ENCODE measurements at regions not wholly inside any gene's neighbourhood (a gene's known extent, or its start where the extent isn't known, plus 50 kb on each side); places are given as distances from the start of the nearest gene placed in this dataset.

DNA sequence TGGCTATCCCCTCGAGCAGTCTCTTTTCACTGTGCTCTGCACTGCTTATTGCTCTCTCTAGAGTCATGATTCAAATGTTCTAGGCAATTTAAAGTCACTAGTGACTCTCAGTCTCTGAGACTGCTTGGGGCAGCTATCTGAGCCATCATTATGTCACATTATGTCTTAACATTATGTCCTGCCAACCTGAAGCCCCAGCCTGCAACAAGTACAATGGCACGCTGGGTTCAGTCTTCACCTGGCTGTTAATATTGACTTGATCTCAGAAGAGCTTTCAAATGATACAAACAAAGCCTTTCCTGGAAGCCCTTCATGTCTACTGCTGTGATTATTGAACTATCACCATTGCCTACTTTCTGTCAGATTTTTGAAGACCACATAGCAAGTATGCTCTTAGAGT, 128.1 kb upstream of the GRM7 start:
- no peaks in the 10 kb centered on the region for H3K36me3 ChIP-seq (ENCODE audit: control insufficient read depth, insufficient read depth, low read length)
- no peaks in the 10 kb centered on the region for H3K27me3 ChIP-seq (ENCODE audit: control insufficient read depth, insufficient read depth, low read length)
- H3K9me3 ChIP-seq (ENCODE audit: control insufficient read depth, insufficient read depth, low read length) = no peaks in the 10 kb centered on the region
- H3K4me3 ChIP-seq (ENCODE audit: low read depth, low read length) = no peak overlapping the region
- DNase-seq (ENCODE audit: low read depth in 4 of 6, low spot score in 6 of 6) = peak in 1 of 6 donors; percentile 43
- H3K27ac ChIP-seq (ENCODE audit: low read depth, low read length) = no peak overlapping the region
- no peaks in the 10 kb centered on the region for H3K4me1 ChIP-seq (ENCODE audit: control insufficient read depth, insufficient read depth, low read length)
- 63% methylated on average over 1 of the region's 2 CpGs for WGBS (ENCODE audit: insufficient coverage)

DNA sequence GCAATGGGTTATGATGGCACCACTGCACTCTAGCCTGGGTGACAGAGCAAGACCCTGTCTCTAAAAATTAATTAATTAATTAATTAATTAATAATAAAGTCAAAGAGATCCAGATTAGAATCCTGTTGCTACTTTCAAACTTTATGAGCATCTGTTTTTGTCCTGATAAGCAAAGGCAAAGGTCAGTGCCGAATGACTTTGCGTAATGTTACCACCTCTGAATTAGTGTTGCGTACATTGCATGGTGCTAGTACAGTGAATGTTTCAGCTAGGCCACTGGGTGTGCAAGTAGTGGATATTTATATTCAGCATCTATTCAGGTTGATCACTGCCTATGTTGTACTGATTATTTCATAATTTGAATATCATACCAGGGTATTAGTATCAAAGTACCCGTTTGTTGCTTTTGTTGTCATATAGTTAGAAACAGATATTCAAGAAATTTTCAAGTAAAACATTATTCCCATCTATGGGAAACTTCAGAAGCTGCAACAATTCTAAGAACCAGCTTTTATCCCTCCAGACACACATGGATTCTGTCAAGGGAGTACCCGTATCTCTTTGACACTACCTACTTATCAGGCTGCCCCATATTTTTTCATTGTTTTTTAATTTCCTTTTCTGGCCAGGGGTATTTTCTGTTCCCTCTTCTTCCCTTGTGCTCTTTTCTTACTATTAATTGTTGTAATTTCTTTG, 127.1 kb upstream of the GRM7 start:
- 100% methylated on average over 1 of the region's 5 CpGs for WGBS (ENCODE audit: insufficient coverage)
- Histone ChIP-seq H3K27me3 (ENCODE audit: control insufficient read depth, insufficient read depth, low read length) (no peaks in the 10 kb centered on the region), H3K27ac (ENCODE audit: low read depth, low read length) (no peak overlapping the region), H3K36me3 (ENCODE audit: control insufficient read depth, insufficient read depth, low read length) (no peaks in the 10 kb centered on the region), H3K9me3 (ENCODE audit: control insufficient read depth, insufficient read depth, low read length) (no peaks in the 10 kb centered on the region), H3K4me1 (ENCODE audit: control insufficient read depth, insufficient read depth, low read length) (no peaks in the 10 kb centered on the region), H3K4me3 (ENCODE audit: low read depth, low read length) (no peak overlapping the region)
- DNase-seq (ENCODE audit: low read depth in 4 of 6, low spot score in 6 of 6) = no peak

DNA sequence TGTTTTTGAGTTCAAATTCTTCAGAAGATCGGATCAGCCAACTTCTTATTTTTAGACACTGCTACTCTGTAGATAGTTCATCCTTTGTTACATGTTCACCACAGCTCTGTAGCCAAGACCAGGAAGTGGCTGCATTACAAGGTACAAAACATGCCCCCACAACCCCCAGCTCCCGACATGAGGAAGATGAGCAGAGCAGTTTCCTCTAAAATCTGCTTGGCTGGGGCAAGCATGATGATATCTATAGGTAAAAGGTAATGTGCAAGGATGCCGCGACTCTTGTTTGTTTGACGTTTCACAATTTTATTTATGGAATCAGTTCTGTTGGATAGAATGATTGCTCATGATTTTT, 126.5 kb upstream of the GRM7 start:
- no peak for DNase-seq (ENCODE audit: low read depth in 4 of 6, low spot score in 6 of 6)
- H3K4me1 ChIP-seq (ENCODE audit: control insufficient read depth, insufficient read depth, low read length) = no peaks in the 10 kb centered on the region
- no peak overlapping the region for H3K27ac ChIP-seq (ENCODE audit: low read depth, low read length)
- H3K9me3 ChIP-seq (ENCODE audit: control insufficient read depth, insufficient read depth, low read length) = no peaks in the 10 kb centered on the region
- H3K27me3 ChIP-seq (ENCODE audit: control insufficient read depth, insufficient read depth, low read length) = no peaks in the 10 kb centered on the region
- 96% methylated on average over 3 of the region's 5 CpGs for WGBS (ENCODE audit: insufficient coverage)
- H3K36me3 ChIP-seq (ENCODE audit: control insufficient read depth, insufficient read depth, low read length) = no peaks in the 10 kb centered on the region
- no peak overlapping the region for H3K4me3 ChIP-seq (ENCODE audit: low read depth, low read length)

DNA sequence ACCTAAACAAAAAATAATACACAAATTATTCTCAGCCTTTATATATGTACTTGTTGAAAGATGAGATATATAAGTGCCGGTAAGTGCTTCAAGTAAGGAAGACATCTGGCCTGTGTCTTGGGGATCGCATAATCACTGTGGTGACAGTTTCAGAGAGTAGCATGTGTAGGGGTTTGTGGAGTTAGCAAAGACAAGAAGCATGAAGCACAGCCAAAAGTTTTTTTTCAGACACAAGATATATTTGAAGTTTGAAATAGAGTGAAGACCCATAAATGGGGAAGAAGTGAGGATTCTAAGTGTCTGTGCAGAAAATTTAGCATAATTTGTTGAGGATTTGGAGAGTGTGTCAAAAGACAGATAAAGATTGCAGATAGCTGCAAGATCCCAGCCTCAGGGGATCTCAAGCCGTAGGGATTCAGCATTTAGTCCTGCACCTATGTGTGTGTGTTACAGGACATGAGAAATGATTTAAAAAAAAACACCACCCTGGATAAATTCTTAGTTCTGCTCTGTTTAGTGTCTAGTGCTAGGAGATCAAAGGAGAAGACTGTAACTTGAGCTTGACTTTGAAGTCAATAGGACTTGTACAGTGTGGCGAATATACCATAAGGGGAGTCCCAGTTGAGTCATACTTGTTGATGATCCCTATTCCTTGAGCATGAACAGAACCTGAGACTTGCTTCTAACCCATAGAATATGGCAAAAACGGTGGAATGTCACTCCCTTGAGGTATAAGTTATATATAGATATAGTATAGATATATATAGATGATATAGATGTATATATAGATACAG, 123.9 kb upstream of the GRM7 start:
- WGBS (ENCODE audit: insufficient coverage) = 70% methylated on average over 2 of the region's 5 CpGs
- Histone ChIP-seq H3K4me1 (ENCODE audit: control insufficient read depth, insufficient read depth, low read length) (no peaks in the 10 kb centered on the region), H3K27me3 (ENCODE audit: control insufficient read depth, insufficient read depth, low read length) (no peaks in the 10 kb centered on the region), H3K4me3 (ENCODE audit: low read depth, low read length) (no peak overlapping the region), H3K36me3 (ENCODE audit: control insufficient read depth, insufficient read depth, low read length) (no peaks in the 10 kb centered on the region), H3K9me3 (ENCODE audit: control insufficient read depth, insufficient read depth, low read length) (no peaks in the 10 kb centered on the region), H3K27ac (ENCODE audit: low read depth, low read length) (no peak overlapping the region)
- peak in 1 of 6 donors; percentile 51 for DNase-seq (ENCODE audit: low read depth in 4 of 6, low spot score in 6 of 6)

DNA sequence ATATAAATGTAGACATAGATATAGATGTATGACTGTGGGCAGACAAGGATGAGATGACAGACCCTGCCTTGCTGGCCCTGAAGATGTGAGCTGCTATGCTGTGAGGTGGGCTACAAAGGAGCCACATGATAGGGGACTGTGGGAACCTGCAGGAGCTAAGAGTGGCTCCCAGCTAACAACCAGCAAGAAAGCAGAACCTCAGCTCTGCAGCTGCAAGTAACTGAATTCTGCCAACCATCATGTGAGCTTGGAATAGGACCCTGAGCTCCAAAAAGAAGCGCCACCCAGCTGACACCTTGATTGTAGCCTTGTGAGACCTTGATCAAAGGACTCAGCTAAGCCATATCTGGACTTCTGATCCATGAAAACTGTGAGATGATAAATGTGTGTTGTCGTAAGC, 123.3 kb upstream of the GRM7 start:
- Histone ChIP-seq H3K4me1 (ENCODE audit: control insufficient read depth, insufficient read depth, low read length) (no peaks in the 10 kb centered on the region), H3K9me3 (ENCODE audit: control insufficient read depth, insufficient read depth, low read length) (no peaks in the 10 kb centered on the region), H3K4me3 (ENCODE audit: low read depth, low read length) (no peak overlapping the region), H3K27ac (ENCODE audit: low read depth, low read length) (no peak overlapping the region), H3K36me3 (ENCODE audit: control insufficient read depth, insufficient read depth, low read length) (no peaks in the 10 kb centered on the region), H3K27me3 (ENCODE audit: control insufficient read depth, insufficient read depth, low read length) (no peaks in the 10 kb centered on the region)
- 77% methylated on average over 1 of the region's 2 CpGs for WGBS (ENCODE audit: insufficient coverage)
- DNase-seq (ENCODE audit: low read depth in 4 of 6, low spot score in 6 of 6) = no peak

DNA sequence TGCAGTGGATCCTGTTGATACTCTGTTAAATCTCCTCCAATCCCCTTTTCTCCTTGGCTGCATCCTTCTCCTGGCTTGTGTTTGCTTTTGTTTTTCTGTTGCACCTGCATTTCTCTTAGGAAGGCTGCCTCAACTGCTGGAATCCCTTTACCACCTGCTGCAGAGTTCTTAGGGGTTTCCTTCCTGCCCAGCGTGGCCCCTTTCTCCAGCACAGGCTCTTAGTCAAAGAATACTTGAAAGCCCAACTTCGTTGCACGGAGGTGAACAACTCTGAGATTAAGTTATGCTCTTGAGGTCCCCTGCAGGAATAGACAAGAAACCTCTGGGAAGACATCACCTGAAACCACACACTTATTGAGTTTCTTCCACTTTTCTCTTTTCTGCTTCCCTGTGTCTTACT, 121.6 kb upstream of the GRM7 start:
- no peaks in the 10 kb centered on the region for H3K27me3 ChIP-seq (ENCODE audit: control insufficient read depth, insufficient read depth, low read length)
- H3K4me1 ChIP-seq (ENCODE audit: control insufficient read depth, insufficient read depth, low read length) = no peaks in the 10 kb centered on the region
- no peaks in the 10 kb centered on the region for H3K9me3 ChIP-seq (ENCODE audit: control insufficient read depth, insufficient read depth, low read length)
- no peaks in the 10 kb centered on the region for H3K36me3 ChIP-seq (ENCODE audit: control insufficient read depth, insufficient read depth, low read length)
- no peak overlapping the region for H3K4me3 ChIP-seq (ENCODE audit: low read depth, low read length)
- 49% methylated on average over 3 of the region's 3 CpGs for WGBS (ENCODE audit: insufficient coverage)
- no peak overlapping the region for H3K27ac ChIP-seq (ENCODE audit: low read depth, low read length)
- DNase-seq (ENCODE audit: low read depth in 4 of 6, low spot score in 6 of 6) = no peak

DNA sequence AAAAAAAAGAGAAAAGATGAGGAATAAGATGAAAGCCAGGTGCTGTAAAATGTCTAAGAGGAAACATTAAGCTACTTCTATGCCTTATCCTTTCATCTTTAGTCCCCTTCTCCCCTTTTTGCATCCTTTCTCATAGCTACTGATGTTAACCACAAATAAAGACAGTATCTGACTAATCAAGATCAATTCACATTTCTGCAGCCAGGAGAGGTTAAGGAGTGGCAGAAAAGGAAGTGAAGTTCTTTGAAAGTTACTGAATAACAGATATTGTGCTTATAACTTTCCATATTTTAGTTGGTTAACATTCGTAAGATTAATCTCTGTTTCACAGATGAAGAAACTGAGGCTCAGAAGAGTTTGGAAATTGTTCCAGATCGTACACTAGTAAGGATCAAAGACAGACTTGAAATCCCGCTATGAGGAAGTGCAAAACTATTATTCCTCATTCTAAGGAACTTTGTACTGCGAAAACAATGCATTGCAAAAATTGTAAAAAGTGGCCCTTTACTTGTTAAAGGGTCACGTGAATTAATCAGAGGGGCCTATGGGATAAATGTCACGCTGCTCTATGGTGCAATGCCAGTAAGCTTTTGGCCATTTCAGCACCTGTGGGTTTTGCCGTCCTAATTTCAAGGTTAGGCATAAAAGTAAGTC, 117.7 kb upstream of the GRM7 start:
- Histone ChIP-seq H3K9me3 (ENCODE audit: control insufficient read depth, insufficient read depth, low read length) (no peaks in the 10 kb centered on the region), H3K27ac (ENCODE audit: low read depth, low read length) (no peak overlapping the region), H3K36me3 (ENCODE audit: control insufficient read depth, insufficient read depth, low read length) (no peaks in the 10 kb centered on the region), H3K4me3 (ENCODE audit: low read depth, low read length) (no peak overlapping the region), H3K27me3 (ENCODE audit: control insufficient read depth, insufficient read depth, low read length) (no peaks in the 10 kb centered on the region), H3K4me1 (ENCODE audit: control insufficient read depth, insufficient read depth, low read length) (no peaks in the 10 kb centered on the region)
- DNase-seq (ENCODE audit: low read depth in 4 of 6, low spot score in 6 of 6) = no peak
- WGBS (ENCODE audit: insufficient coverage) = 83% methylated on average over 4 of the region's 7 CpGs

DNA sequence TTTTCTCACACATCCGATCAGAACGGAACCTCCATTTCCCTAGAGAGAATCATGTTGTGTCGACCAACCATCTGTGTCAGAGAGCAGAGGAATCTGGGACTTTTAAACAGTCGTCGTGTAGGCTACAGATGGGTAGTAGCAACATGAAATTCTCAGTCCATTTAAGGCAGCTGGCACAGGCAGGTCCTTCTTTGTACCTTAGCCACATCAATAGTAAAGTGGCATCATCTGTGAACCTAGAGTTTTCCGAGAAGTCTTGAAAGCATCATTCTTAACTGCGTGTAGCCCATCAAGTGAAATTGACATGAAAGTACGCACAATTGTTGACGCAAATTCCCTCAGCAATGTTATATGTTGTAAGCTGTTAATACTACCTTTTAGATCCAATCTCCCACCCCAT, 114.5 kb upstream of the GRM7 start:
- no peak for DNase-seq (ENCODE audit: low read depth in 4 of 6, low spot score in 6 of 6)
- no peak overlapping the region for H3K27ac ChIP-seq (ENCODE audit: low read depth, low read length)
- no peaks in the 10 kb centered on the region for H3K27me3 ChIP-seq (ENCODE audit: control insufficient read depth, insufficient read depth, low read length)
- 100% methylated on average over 4 of the region's 9 CpGs for WGBS (ENCODE audit: insufficient coverage)
- no peak overlapping the region for H3K4me3 ChIP-seq (ENCODE audit: low read depth, low read length)
- no peaks in the 10 kb centered on the region for H3K4me1 ChIP-seq (ENCODE audit: control insufficient read depth, insufficient read depth, low read length)
- no peaks in the 10 kb centered on the region for H3K9me3 ChIP-seq (ENCODE audit: control insufficient read depth, insufficient read depth, low read length)
- H3K36me3 ChIP-seq (ENCODE audit: control insufficient read depth, insufficient read depth, low read length) = no peaks in the 10 kb centered on the region

DNA sequence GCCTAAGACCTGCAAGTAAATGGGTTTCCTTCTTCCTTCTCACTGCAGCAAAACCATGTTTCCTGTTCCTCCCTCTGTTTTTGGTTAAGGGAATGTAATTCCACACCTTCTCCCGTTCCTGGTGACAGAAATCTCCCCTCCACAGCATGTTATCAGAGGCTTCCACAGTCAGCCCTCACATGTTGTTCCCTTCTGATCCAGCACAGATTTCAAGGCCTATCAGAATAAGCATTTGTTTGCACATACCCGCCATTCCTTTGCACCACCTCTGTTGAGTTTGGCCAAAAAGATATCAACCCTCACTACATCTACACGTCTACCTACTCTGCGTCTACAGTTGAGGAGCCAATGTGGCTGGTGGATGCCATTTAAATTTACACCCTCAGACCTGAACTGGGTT, 113.9 kb upstream of the GRM7 start:
- no peaks in the 10 kb centered on the region for H3K9me3 ChIP-seq (ENCODE audit: control insufficient read depth, insufficient read depth, low read length)
- no peaks in the 10 kb centered on the region for H3K4me1 ChIP-seq (ENCODE audit: control insufficient read depth, insufficient read depth, low read length)
- no peak for DNase-seq (ENCODE audit: low read depth in 4 of 6, low spot score in 6 of 6)
- no peak overlapping the region for H3K4me3 ChIP-seq (ENCODE audit: low read depth, low read length)
- H3K27ac ChIP-seq (ENCODE audit: low read depth, low read length) = no peak overlapping the region
- H3K27me3 ChIP-seq (ENCODE audit: control insufficient read depth, insufficient read depth, low read length) = no peaks in the 10 kb centered on the region
- 67% methylated on average over 1 of the region's 4 CpGs for WGBS (ENCODE audit: insufficient coverage)
- no peaks in the 10 kb centered on the region for H3K36me3 ChIP-seq (ENCODE audit: control insufficient read depth, insufficient read depth, low read length)

DNA sequence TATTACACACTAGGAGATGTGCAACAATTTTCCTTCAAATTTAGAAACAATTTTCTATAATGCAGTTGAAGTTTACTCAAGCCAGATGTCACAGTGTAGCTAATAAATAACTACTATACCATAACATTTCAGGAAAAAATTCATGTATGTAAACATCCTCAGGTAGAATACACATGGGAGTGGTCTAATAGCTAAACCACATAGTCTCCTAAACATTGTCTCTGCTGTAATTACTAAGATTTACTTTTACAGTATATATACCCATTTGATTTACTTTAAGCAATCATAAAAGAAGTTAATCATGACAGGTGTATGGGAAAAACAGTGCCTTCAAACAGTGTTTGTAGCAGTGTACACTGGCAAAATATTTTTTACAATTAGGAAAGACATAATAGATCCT, 110.1 kb upstream of the GRM7 start:
- Histone ChIP-seq H3K27ac (ENCODE audit: low read depth, low read length) (no peak overlapping the region), H3K4me1 (ENCODE audit: control insufficient read depth, insufficient read depth, low read length) (no peaks in the 10 kb centered on the region), H3K27me3 (ENCODE audit: control insufficient read depth, insufficient read depth, low read length) (no peaks in the 10 kb centered on the region), H3K9me3 (ENCODE audit: control insufficient read depth, insufficient read depth, low read length) (peaks cover 5% of the 10 kb centered on the region), H3K4me3 (ENCODE audit: low read depth, low read length) (no peak overlapping the region), H3K36me3 (ENCODE audit: control insufficient read depth, insufficient read depth, low read length) (no peaks in the 10 kb centered on the region)
- no peak for DNase-seq (ENCODE audit: low read depth in 4 of 6, low spot score in 6 of 6)
